ENCODE measurements at regions not wholly inside any gene's neighbourhood (a gene's known extent, or its start where the extent isn't known, plus 50 kb on each side); places are given as distances from the start of the nearest gene placed in this dataset.

DNA sequence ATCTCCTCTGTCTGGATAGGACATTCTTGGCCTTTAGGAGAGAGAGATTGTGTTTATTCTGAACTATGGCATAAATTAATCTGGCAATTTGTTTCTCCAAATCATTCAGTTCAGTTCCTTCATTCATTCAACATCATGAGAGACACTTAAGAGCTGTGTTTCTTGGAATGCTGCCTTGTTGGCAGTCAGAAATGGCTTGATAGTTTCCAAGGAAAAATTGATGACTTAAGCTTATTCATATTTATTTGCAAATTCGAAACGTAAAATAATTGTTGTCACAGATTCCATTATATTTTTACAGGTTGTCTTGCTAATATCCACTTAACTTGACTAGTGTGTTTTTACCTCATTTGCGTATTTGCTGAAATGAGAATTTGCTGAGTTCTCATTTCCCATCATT, 393.0 kb downstream of the C12orf75 start:
- Histone ChIP-seq H3K9ac (ENCODE audit: low read length) (no peak overlapping the region), H3K9me3 (ENCODE audit: control insufficient read depth, low read length) (no peaks in the 10 kb centered on the region), H3K4me3 (ENCODE audit: insufficient read depth in 1 of 2, low read depth in 1 of 2, low read length in 2 of 2) (no peak overlapping the region), H3K18ac (ENCODE audit: low read depth in 1 of 2, low read length in 2 of 2) (no peak overlapping the region), H4K91ac (ENCODE audit: low read length) (no peak overlapping the region), H3K36me3 (ENCODE audit: control insufficient read depth in 1 of 2, insufficient read depth in 2 of 2, low read depth in 1 of 2, low read length in 2 of 2) (no peaks in the 10 kb centered on the region), H2BK12ac (ENCODE audit: low read length in 2 of 2) (no peak overlapping the region), H2BK5ac (ENCODE audit: low read depth, low read length, poor library complexity, severe bottlenecking) (no peak overlapping the region), H3K4me1 (ENCODE audit: control insufficient read depth, insufficient read depth, low read depth, low read length) (no peaks in the 10 kb centered on the region), H2AFZ (ENCODE audit: low read depth, low read length) (no peak overlapping the region), H2BK15ac (ENCODE audit: low read depth, poor library complexity, severe bottlenecking) (no peak overlapping the region), H3K23ac (ENCODE audit: low read length in 2 of 2) (no peak overlapping the region), H3K79me1 (replicated peaks; ENCODE audit: low read length, poor library complexity, severe bottlenecking) (no peaks in the 10 kb centered on the region), H2BK120ac (ENCODE audit: low read depth, low read length) (no peak overlapping the region), H3K4me2 (ENCODE audit: low read length, poor library complexity, severe bottlenecking) (no peak overlapping the region), H4K8ac (ENCODE audit: low read length) (no peak overlapping the region), H3K27me3 (ENCODE audit: control insufficient read depth in 1 of 2, insufficient read depth in 1 of 2, low read length in 2 of 2) (peaks cover 0 to 14% of the 10 kb centered on the region in 2 experiments), H3K14ac (ENCODE audit: low read length in 2 of 2) (no peak overlapping the region), H2AK5ac (ENCODE audit: low read length, severe bottlenecking) (no peak overlapping the region), H3K4ac (ENCODE audit: low read depth in 1 of 2, low read length in 2 of 2) (no peak overlapping the region), H3K27ac (ENCODE audit: low read length, poor library complexity, severe bottlenecking) (no peak overlapping the region)
- WGBS: no CpG with 5 or more reads among the region's 3 CpGs
- DNase-seq: no peak

DNA sequence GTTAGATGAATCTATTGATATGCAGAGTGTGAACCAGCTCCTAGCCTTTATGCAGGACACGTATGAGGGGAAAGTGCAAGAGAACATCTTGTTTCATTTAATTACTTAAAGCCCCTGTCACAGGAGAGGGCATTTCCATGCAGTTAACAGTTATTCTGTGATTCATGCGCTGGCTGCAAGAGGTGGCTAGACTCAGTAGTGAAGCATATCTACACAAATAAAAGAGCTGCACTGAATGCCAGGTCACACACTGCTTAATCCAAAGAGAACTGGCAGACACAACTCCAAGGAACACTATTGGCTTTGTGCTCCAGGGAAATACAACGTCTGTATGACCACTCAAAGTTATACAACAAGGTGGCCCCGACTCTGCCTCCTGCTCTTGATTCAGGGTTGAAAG, 394.1 kb downstream of the C12orf75 start:
- H3K9ac ChIP-seq (ENCODE audit: low read length): no peak overlapping the region
- H3K4me2 ChIP-seq (ENCODE audit: low read length, poor library complexity, severe bottlenecking): no peak overlapping the region
- H4K91ac ChIP-seq (ENCODE audit: low read length): no peak overlapping the region
- no peak overlapping the region for H4K8ac ChIP-seq (ENCODE audit: low read length)
- no peak overlapping the region for H2BK12ac ChIP-seq (ENCODE audit: low read length in 2 of 2)
- no peak overlapping the region for H2BK5ac ChIP-seq (ENCODE audit: low read depth, low read length, poor library complexity, severe bottlenecking)
- H2AFZ ChIP-seq (ENCODE audit: low read depth, low read length): no peak overlapping the region
- no peak overlapping the region for H2BK120ac ChIP-seq (ENCODE audit: low read depth, low read length)
- H2AK5ac ChIP-seq (ENCODE audit: low read length, severe bottlenecking): no peak overlapping the region
- peaks cover 0 to 24% of the 10 kb centered on the region in 2 experiments for H3K27me3 ChIP-seq (ENCODE audit: control insufficient read depth in 1 of 2, insufficient read depth in 1 of 2, low read length in 2 of 2)
- H3K18ac ChIP-seq (ENCODE audit: low read depth in 1 of 2, low read length in 2 of 2): no peak overlapping the region
- no peak overlapping the region for H3K27ac ChIP-seq (ENCODE audit: low read length, poor library complexity, severe bottlenecking)
- H3K14ac ChIP-seq (ENCODE audit: low read length in 2 of 2): no peak overlapping the region
- H3K9me3 ChIP-seq (ENCODE audit: control insufficient read depth, low read length): no peaks in the 10 kb centered on the region
- 90% methylated on average over 2 of the region's 4 CpGs for WGBS
- no peak overlapping the region for H3K4me3 ChIP-seq (ENCODE audit: insufficient read depth in 1 of 2, low read depth in 1 of 2, low read length in 2 of 2)
- no peaks in the 10 kb centered on the region for H3K79me1 ChIP-seq (replicated peaks; ENCODE audit: low read length, poor library complexity, severe bottlenecking)
- H3K4me1 ChIP-seq (ENCODE audit: control insufficient read depth, insufficient read depth, low read depth, low read length): no peaks in the 10 kb centered on the region
- no peak overlapping the region for H2BK15ac ChIP-seq (ENCODE audit: low read depth, poor library complexity, severe bottlenecking)
- H3K36me3 ChIP-seq (ENCODE audit: control insufficient read depth in 1 of 2, insufficient read depth in 2 of 2, low read depth in 1 of 2, low read length in 2 of 2): no peaks in the 10 kb centered on the region
- H3K4ac ChIP-seq (ENCODE audit: low read depth in 1 of 2, low read length in 2 of 2): no peak overlapping the region
- H3K23ac ChIP-seq (ENCODE audit: low read length in 2 of 2): no peak overlapping the region
- no peak for DNase-seq

DNA sequence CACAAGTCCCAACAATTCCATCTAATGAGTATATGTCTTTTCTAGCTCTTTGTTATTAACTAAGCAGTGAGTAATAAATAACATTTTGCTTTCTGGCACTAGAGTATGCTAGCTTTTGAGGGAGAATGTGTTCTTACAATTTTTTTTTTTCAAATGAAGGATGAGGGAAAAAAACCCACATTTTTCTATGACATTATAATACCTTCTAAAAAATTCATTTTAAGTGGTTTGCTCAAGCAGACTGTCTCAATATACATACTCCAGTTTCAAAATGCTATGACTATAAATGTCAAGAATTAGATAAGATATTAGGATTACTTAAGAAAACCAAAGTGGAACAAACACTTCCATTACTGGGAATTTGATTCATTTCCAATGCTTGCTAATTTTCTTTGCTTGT, 394.6 kb downstream of the C12orf75 start:
- Histone ChIP-seq H3K4ac (ENCODE audit: low read depth in 1 of 2, low read length in 2 of 2) (no peak overlapping the region), H3K27ac (ENCODE audit: low read length, poor library complexity, severe bottlenecking) (no peak overlapping the region), H3K23ac (ENCODE audit: low read length in 2 of 2) (no peak overlapping the region), H3K14ac (ENCODE audit: low read length in 2 of 2) (no peak overlapping the region), H3K9ac (ENCODE audit: low read length) (no peak overlapping the region), H2BK5ac (ENCODE audit: low read depth, low read length, poor library complexity, severe bottlenecking) (no peak overlapping the region), H4K8ac (ENCODE audit: low read length) (no peak overlapping the region), H3K36me3 (ENCODE audit: control insufficient read depth in 1 of 2, insufficient read depth in 2 of 2, low read depth in 1 of 2, low read length in 2 of 2) (no peaks in the 10 kb centered on the region), H2BK120ac (ENCODE audit: low read depth, low read length) (no peak overlapping the region), H3K79me1 (replicated peaks; ENCODE audit: low read length, poor library complexity, severe bottlenecking) (no peaks in the 10 kb centered on the region), H3K4me2 (ENCODE audit: low read length, poor library complexity, severe bottlenecking) (no peak overlapping the region), H2BK12ac (ENCODE audit: low read length in 2 of 2) (no peak overlapping the region), H3K4me1 (ENCODE audit: control insufficient read depth, insufficient read depth, low read depth, low read length) (no peaks in the 10 kb centered on the region), H3K4me3 (ENCODE audit: insufficient read depth in 1 of 2, low read depth in 1 of 2, low read length in 2 of 2) (no peak overlapping the region), H2AK5ac (ENCODE audit: low read length, severe bottlenecking) (no peak overlapping the region), H2BK15ac (ENCODE audit: low read depth, poor library complexity, severe bottlenecking) (no peak overlapping the region), H3K27me3 (ENCODE audit: control insufficient read depth in 1 of 2, insufficient read depth in 1 of 2, low read length in 2 of 2) (peaks cover 0 to 27% of the 10 kb centered on the region in 2 experiments), H3K18ac (ENCODE audit: low read depth in 1 of 2, low read length in 2 of 2) (no peak overlapping the region), H4K91ac (ENCODE audit: low read length) (no peak overlapping the region), H2AFZ (ENCODE audit: low read depth, low read length) (no peak overlapping the region), H3K9me3 (ENCODE audit: control insufficient read depth, low read length) (no peaks in the 10 kb centered on the region)
- no peak for DNase-seq

DNA sequence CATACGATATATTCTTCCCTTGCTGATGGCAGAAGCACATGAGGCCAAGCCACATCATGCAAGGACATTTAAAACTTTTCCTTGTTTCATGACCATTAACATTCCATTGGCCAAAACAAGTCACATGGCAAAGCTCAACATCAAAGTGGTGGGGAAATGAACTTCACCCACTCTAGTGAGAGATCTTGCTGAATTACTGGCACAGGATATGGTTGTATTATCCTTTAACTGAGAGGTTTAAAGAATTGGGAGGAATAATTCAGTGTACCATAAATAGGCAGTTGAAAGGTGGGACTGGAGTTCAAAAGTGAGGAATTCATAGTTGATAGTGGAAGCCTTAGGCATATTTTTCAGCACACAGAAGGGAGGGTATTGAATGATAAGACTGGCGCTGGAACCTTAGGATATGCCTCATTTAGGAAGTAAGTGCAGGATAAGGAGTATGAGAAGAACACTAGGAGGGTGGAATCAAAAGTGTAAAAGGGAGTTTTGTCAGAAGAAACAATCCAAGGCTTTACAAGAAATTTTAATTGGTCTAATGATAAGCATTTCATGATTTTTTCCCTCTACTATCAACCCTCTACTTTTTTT, 398.8 kb downstream of the C12orf75 start:
- WGBS: 91% methylated on average over 2 of the region's 2 CpGs
- H4K91ac ChIP-seq (ENCODE audit: low read length): no peak overlapping the region
- H2BK15ac ChIP-seq (ENCODE audit: low read depth, poor library complexity, severe bottlenecking): no peak overlapping the region

More for the DNA sequence above, 398.8 kb downstream of the C12orf75 start:
- Histone ChIP-seq H3K23ac (ENCODE audit: low read length in 2 of 2) (no peak overlapping the region), H3K27ac (ENCODE audit: low read length, poor library complexity, severe bottlenecking) (no peak overlapping the region), H4K8ac (ENCODE audit: low read length) (no peak overlapping the region), H3K4me1 (ENCODE audit: control insufficient read depth, insufficient read depth, low read depth, low read length) (no peaks in the 10 kb centered on the region), H2BK12ac (ENCODE audit: low read length in 2 of 2) (no peak overlapping the region), H3K18ac (ENCODE audit: low read depth in 1 of 2, low read length in 2 of 2) (no peak overlapping the region), H3K79me1 (replicated peaks; ENCODE audit: low read length, poor library complexity, severe bottlenecking) (no peaks in the 10 kb centered on the region), H3K9ac (ENCODE audit: low read length) (no peak overlapping the region), H3K4ac (ENCODE audit: low read depth in 1 of 2, low read length in 2 of 2) (no peak overlapping the region), H2BK5ac (ENCODE audit: low read depth, low read length, poor library complexity, severe bottlenecking) (no peak overlapping the region), H2AK5ac (ENCODE audit: low read length, severe bottlenecking) (no peak overlapping the region), H3K36me3 (ENCODE audit: control insufficient read depth in 1 of 2, insufficient read depth in 2 of 2, low read depth in 1 of 2, low read length in 2 of 2) (no peaks in the 10 kb centered on the region), H3K4me3 (ENCODE audit: insufficient read depth in 1 of 2, low read depth in 1 of 2, low read length in 2 of 2) (no peak overlapping the region), H3K4me2 (ENCODE audit: low read length, poor library complexity, severe bottlenecking) (no peak overlapping the region), H3K14ac (ENCODE audit: low read length in 2 of 2) (no peak overlapping the region), H2BK120ac (ENCODE audit: low read depth, low read length) (no peak overlapping the region), H3K9me3 (ENCODE audit: control insufficient read depth, low read length) (no peaks in the 10 kb centered on the region), H3K27me3 (ENCODE audit: control insufficient read depth in 1 of 2, insufficient read depth in 1 of 2, low read length in 2 of 2) (peaks cover 0 to 52% of the 10 kb centered on the region in 2 experiments), H2AFZ (ENCODE audit: low read depth, low read length) (no peak overlapping the region)
- no peak for DNase-seq

Data from mesenchymal stem cell (in vitro differentiated cells and primary cell).